Erythroblast (primary cell): ENCODE measurements at regions not wholly inside any gene's neighbourhood (a gene's known extent, or its start where the extent isn't known, plus 50 kb on each side); places are given as distances from the start of the nearest gene placed in this dataset.

ENCODE experiments used
- GATA1 ChIP-seq: IDR thresholded peaks from 2 replicates; pipeline ENCODE4 v1.6.1; 2011; ENCODE audit warnings: low read depth, mild to moderate bottlenecking, control low read depth, low read length, moderate library complexity
- POLR2A ChIP-seq: IDR thresholded peaks from 2 replicates; pipeline ENCODE4 v1.6.1; 2011; ENCODE audit warnings: mild to moderate bottlenecking, low read length

DNA sequence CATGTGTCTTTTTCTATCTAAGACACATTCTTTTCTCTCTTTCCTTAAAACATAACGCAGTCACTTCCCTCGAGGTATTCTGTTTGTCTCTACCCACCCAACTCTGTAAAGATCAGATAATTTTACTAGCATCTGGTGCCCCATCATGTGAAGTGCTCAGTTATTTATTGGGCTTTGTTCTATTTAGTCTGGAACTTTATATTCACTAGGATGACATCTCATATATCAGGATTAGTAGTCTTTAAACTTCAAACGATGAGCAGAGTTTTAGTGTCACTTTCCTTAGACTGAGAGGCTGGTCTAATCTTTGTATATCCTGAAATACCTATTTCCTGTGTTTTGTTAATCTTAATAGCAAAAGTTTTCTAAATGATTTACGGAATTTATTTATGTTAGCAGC lies 445.5 kb upstream of the NDST3 start:
- TF ChIP-seq POLR2A (no peak), GATA1 (no peak)
